ENCODE measurements at regions not wholly inside any gene's neighbourhood (a gene's known extent, or its start where the extent isn't known, plus 50 kb on each side); places are given as distances from the start of the nearest gene placed in this dataset.

DNA sequence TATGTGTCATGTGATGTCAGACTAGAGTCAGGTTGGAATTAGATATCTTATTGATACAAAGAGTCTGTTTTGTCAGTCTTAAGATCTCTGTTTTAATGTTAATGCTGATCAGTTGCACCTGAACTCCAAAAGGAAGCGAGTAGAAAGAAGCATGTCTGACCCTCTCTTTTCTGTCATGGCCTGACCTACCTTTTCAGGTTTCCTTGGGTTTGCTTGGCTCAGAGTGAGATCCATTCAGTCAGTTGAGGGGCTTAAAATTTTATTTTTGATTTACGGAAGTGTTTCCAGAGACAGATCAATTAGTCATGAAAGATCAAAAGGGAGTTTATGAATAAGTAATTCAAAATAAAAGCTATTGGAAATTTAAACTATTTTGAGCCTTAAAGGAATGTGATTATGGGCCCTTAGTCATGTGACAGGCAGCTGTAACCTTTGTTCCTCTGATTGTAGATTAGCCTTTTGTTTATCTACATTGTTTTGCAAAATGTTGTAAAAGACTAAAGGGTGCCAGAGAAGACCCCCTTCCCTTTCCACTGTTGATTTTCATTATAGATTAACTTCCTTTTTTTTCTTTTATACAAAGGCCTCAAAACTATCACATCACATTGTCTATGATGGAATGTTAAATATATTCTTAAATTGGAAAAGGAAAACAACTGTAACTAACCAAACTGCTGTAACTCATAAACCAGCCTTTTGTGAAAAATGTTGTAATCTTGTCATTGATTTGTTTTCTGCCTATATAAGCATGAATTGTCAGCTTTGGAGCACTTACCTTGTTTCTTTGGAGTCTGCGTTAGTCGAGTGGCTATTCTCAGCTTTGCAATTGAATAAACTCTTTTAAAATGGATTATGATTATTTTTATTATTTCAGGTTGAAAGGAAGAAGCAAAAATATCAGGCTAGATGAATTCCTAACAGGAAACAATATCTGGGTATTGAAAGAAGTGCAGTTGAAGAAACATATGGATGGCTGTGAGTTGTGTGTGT, 195.5 kb upstream of the MBL2 start:
- Mint-ChIP-seq H3K4me1 (peaks cover 5% of the 10 kb centered on the region), H3K27ac (no peak overlapping the region), H3K9me3 (peaks cover 0 to 7% (median 0%) of the 10 kb centered on the region in 7 donors), H3K4me3 (no peak overlapping the region), H3K36me3 (no peaks in the 10 kb centered on the region), H3K27me3 (ENCODE audit: low read depth in 3 of 3) (peaks cover 0 to 4% (median 1%) of the 10 kb centered on the region in 3 donors)
- no peaks in the 10 kb centered on the region for H3K27me3 ChIP-seq (ENCODE audit: control insufficient read depth in 2 of 2, insufficient read depth in 2 of 2, low read length in 2 of 2)
- TF ChIP-seq, protein P1, sequence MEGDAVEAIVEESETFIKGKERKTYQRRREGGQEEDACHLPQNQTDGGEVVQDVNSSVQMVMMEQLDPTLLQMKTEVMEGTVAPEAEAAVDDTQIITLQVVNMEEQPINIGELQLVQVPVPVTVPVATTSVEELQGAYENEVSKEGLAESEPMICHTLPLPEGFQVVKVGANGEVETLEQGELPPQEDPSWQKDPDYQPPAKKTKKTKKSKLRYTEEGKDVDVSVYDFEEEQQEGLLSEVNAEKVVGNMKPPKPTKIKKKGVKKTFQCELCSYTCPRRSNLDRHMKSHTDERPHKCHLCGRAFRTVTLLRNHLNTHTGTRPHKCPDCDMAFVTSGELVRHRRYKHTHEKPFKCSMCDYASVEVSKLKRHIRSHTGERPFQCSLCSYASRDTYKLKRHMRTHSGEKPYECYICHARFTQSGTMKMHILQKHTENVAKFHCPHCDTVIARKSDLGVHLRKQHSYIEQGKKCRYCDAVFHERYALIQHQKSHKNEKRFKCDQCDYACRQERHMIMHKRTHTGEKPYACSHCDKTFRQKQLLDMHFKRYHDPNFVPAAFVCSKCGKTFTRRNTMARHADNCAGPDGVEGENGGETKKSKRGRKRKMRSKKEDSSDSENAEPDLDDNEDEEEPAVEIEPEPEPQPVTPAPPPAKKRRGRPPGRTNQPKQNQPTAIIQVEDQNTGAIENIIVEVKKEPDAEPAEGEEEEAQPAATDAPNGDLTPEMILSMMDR (IDR thresholded peaks at IDR 0.05), result no peak
- no peak for DNase-seq
- H3K4me2 ChIP-seq (replicated peaks; ENCODE audit: extremely low read depth, low read length, poor library complexity, severe bottlenecking), result no peak overlapping the region
- no peaks in the 10 kb centered on the region for H3K79me2 ChIP-seq (ENCODE audit: insufficient read depth, low read length)
- no peak overlapping the region for H3K9ac ChIP-seq (ENCODE audit: insufficient read depth, low read length, poor library complexity, severe bottlenecking)
- WGBS (ENCODE audit: insufficient coverage), result 75% methylated on average over 2 of the region's 4 CpGs
- H3K4me3 ChIP-seq (replicated peaks in 1 of 3; ENCODE audit: low read depth in 2 of 3, low read length in 3 of 3), result no peak overlapping the region
- H3K9me3 ChIP-seq (replicated peaks in 1 of 2; ENCODE audit: control insufficient read depth in 1 of 2, insufficient read depth in 1 of 2, low read length in 2 of 2), result no peaks in the 10 kb centered on the region
- H2AFZ ChIP-seq (ENCODE audit: insufficient read depth, low read depth, low read length, poor library complexity, severe bottlenecking), result no peak overlapping the region
- H3K4me1 ChIP-seq (ENCODE audit: control insufficient read depth in 1 of 2, insufficient read depth in 2 of 2, low read length in 2 of 2), result peaks cover 6 to 8% of the 10 kb centered on the region in 2 donors
- no peaks in the 10 kb centered on the region for H4K20me1 ChIP-seq (ENCODE audit: insufficient read depth, low read length)
- no peak overlapping the region for H3K27ac ChIP-seq (ENCODE audit: low read depth in 1 of 2, low read length in 2 of 2)
- intact Hi-C loops (cut with micrococcal nuclease), result no loop called here
- H3K36me3 ChIP-seq (replicated peaks in 1 of 2; ENCODE audit: control insufficient read depth in 1 of 2, insufficient read depth in 2 of 2, low read length in 2 of 2), result no peaks in the 10 kb centered on the region

DNA sequence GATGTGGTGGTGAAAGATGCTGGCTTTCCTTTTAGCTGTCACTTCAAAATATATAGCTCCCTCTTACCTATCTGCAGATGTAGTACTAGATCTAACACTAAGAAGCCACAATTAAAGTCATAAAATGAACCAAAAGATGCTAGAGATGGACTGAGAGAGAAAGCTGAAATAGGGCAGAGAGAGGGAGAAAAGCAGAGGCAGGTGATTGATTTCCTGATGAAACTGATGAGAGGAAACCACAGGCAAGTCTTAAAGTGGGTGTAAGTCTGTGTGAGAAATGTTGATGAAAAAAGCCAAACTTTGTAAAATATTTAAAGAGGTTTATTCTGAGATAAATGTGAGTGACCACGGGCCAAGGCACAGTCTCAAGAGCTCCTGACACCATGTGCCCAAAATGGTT, 194.3 kb upstream of the MBL2 start:
- no peaks in the 10 kb centered on the region for H3K79me2 ChIP-seq (ENCODE audit: insufficient read depth, low read length)
- intact Hi-C loops (cut with micrococcal nuclease), result no loop called here
- H3K4me3 ChIP-seq (replicated peaks in 1 of 3; ENCODE audit: low read depth in 2 of 3, low read length in 3 of 3), result no peak overlapping the region
- Mint-ChIP-seq H3K27me3 (ENCODE audit: low read depth in 3 of 3) (peaks cover 0 to 4% (median 1%) of the 10 kb centered on the region in 3 donors), H3K36me3 (no peaks in the 10 kb centered on the region), H3K9me3 (no peaks in the 10 kb centered on the region), H3K27ac (no peak overlapping the region), H3K4me1 (peaks cover 5% of the 10 kb centered on the region), H3K4me3 (no peak overlapping the region)
- peaks cover 6 to 8% of the 10 kb centered on the region in 2 donors for H3K4me1 ChIP-seq (ENCODE audit: control insufficient read depth in 1 of 2, insufficient read depth in 2 of 2, low read length in 2 of 2)
- no peaks in the 10 kb centered on the region for H4K20me1 ChIP-seq (ENCODE audit: insufficient read depth, low read length)
- no peaks in the 10 kb centered on the region for H3K36me3 ChIP-seq (replicated peaks in 1 of 2; ENCODE audit: control insufficient read depth in 1 of 2, insufficient read depth in 2 of 2, low read length in 2 of 2)
- H3K9ac ChIP-seq (ENCODE audit: insufficient read depth, low read length, poor library complexity, severe bottlenecking), result no peak overlapping the region
- TF ChIP-seq, protein P1 (IDR thresholded peaks at IDR 0.05), result no peak
- no peak overlapping the region for H2AFZ ChIP-seq (ENCODE audit: insufficient read depth, low read depth, low read length, poor library complexity, severe bottlenecking)
- no peaks in the 10 kb centered on the region for H3K27me3 ChIP-seq (ENCODE audit: control insufficient read depth in 2 of 2, insufficient read depth in 2 of 2, low read length in 2 of 2)
- no peak for DNase-seq
- no peak overlapping the region for H3K27ac ChIP-seq (ENCODE audit: low read depth in 1 of 2, low read length in 2 of 2)
- H3K4me2 ChIP-seq (replicated peaks; ENCODE audit: extremely low read depth, low read length, poor library complexity, severe bottlenecking), result no peak overlapping the region
- no peaks in the 10 kb centered on the region for H3K9me3 ChIP-seq (replicated peaks in 1 of 2; ENCODE audit: control insufficient read depth in 1 of 2, insufficient read depth in 1 of 2, low read length in 2 of 2)
- WGBS (ENCODE audit: insufficient coverage), result 100% methylated on average over 1 of the region's 1 CpG
